DOHH2 (cell line): ENCODE measurements at regions not wholly inside any gene's neighbourhood (a gene's known extent, or its start where the extent isn't known, plus 50 kb on each side); places are given as distances from the start of the nearest gene placed in this dataset.

ENCODE experiments used
- H3F3A ChIP-seq: fragments of 200-600 bp; sonication (generic), shearing (Covaris generic); 2 replicates; pipeline ENCODE4 v1.6.0; 2016; ENCODE audit warnings: antibody characterized with exemption, mild to moderate bottlenecking; ENCODE audit not compliant: control insufficient read depth, insufficient read depth
- H3K27ac ChIP-seq: fragments of 200-600 bp; sonication (generic); 2 replicates; pipeline ENCODE4 v1.5.1; 2014; ENCODE audit warnings: low read depth, mild to moderate bottlenecking, low read length, moderate library complexity
- H3K27me3 ChIP-seq: fragments of 200-600 bp; sonication (generic); 2 replicates; pipeline ENCODE4 v1.6.1; 2014; ENCODE audit warnings: mild to moderate bottlenecking, low read length, mixed read lengths; ENCODE audit not compliant: control insufficient read depth
- H3K36me3 ChIP-seq: fragments of 200-600 bp; sonication (generic); 2 replicates; pipeline ENCODE4 v1.6.1; 2014; ENCODE audit warnings: mild to moderate bottlenecking, low read length, moderate library complexity, mixed read lengths; ENCODE audit not compliant: control insufficient read depth
- H3K4me1 ChIP-seq: fragments of 200-600 bp; sonication (generic); 2 replicates; pipeline ENCODE4 v1.6.1; 2014; ENCODE audit warnings: mild to moderate bottlenecking, low read length, mixed read lengths; ENCODE audit not compliant: control insufficient read depth
- H3K4me2 ChIP-seq: fragments of 200-600 bp; sonication (generic); 2 replicates; pipeline ENCODE4 v1.6.0; 2014; ENCODE audit warnings: mild to moderate bottlenecking, low read length, moderate library complexity
- H3K4me3 ChIP-seq: fragments of 200-600 bp; sonication (generic); 2 replicates; pipeline ENCODE4 v1.5.1; 2014; ENCODE audit warnings: mild to moderate bottlenecking, low read length, mixed read lengths
- H3K79me2 ChIP-seq: fragments of 200-600 bp; sonication (generic); 2 replicates; pipeline ENCODE4 v1.6.1; 2014; ENCODE audit warnings: mild to moderate bottlenecking, low read length, mixed read lengths; ENCODE audit not compliant: control insufficient read depth
- H3K9me2 ChIP-seq: fragments of 200-600 bp; sonication (generic); replicated peaks from 2 replicates; pipeline ENCODE4 v1.6.1; 2014; ENCODE audit warnings: mild to moderate bottlenecking, low read length, mixed read lengths; ENCODE audit not compliant: control insufficient read depth
- H3K9me3 ChIP-seq: fragments of 200-600 bp; sonication (generic); 2 replicates; pipeline ENCODE4 v1.6.1; 2014; ENCODE audit warnings: antibody characterized with exemption, low read length, mixed read lengths; ENCODE audit not compliant: control insufficient read depth, insufficient read depth
- H4K20me1 ChIP-seq: fragments of 200-600 bp; sonication (generic); 2 replicates; pipeline ENCODE4 v1.6.0; 2014; ENCODE audit warnings: low read depth, mild to moderate bottlenecking, antibody characterized with exemption, low read length, moderate library complexity; ENCODE audit not compliant: control insufficient read depth, insufficient read depth
- EZH2phosphoT487 ChIP-seq: fragments of 200-600 bp; sonication (generic); IDR thresholded peaks from 2 replicates; pipeline ENCODE4 v1.6.1; 2017; ENCODE audit warnings: borderline replicate concordance, mild to moderate bottlenecking, antibody characterized with exemption, low read length, moderate library complexity, mixed read lengths
- TF ChIP-seq, protein P1 (sequence below): fragments of 200-600 bp; sonication (generic); IDR thresholded peaks from one replicate; pipeline ENCODE4 v1.5.1; 2014; ENCODE audit warnings: antibody characterized with exemption, mild to moderate bottlenecking, low read depth, low read length; ENCODE audit not compliant: poor library complexity, severe bottlenecking

GRCh38 chr4:187865914-187866313 is 129.7 kb upstream of the ZFP42 start:
- no peak for TF ChIP-seq EZH2phosphoT487
- TF ChIP-seq, protein P1, sequence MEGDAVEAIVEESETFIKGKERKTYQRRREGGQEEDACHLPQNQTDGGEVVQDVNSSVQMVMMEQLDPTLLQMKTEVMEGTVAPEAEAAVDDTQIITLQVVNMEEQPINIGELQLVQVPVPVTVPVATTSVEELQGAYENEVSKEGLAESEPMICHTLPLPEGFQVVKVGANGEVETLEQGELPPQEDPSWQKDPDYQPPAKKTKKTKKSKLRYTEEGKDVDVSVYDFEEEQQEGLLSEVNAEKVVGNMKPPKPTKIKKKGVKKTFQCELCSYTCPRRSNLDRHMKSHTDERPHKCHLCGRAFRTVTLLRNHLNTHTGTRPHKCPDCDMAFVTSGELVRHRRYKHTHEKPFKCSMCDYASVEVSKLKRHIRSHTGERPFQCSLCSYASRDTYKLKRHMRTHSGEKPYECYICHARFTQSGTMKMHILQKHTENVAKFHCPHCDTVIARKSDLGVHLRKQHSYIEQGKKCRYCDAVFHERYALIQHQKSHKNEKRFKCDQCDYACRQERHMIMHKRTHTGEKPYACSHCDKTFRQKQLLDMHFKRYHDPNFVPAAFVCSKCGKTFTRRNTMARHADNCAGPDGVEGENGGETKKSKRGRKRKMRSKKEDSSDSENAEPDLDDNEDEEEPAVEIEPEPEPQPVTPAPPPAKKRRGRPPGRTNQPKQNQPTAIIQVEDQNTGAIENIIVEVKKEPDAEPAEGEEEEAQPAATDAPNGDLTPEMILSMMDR, result no peak
- Histone ChIP-seq H3K4me1 (no peaks in the 10 kb centered on the region), H3K4me3 (no peak overlapping the region), H3K27me3 (no peaks in the 10 kb centered on the region), H3K79me2 (no peaks in the 10 kb centered on the region), H3K36me3 (no peaks in the 10 kb centered on the region), H3K9me2 (no peaks in the 10 kb centered on the region), H3F3A (no peaks in the 10 kb centered on the region), H4K20me1 (no peaks in the 10 kb centered on the region), H3K9me3 (no peaks in the 10 kb centered on the region; the same call in 1 of the 2 replicates), H3K4me2 (no peak overlapping the region), H3K27ac (no peak overlapping the region)

- no peaks in the 10 kb centered on the region for H3K9me3 ChIP-seq
- H3K4me1 ChIP-seq, result no peaks in the 10 kb centered on the region
- no peaks in the 10 kb centered on the region for H3K36me3 ChIP-seq
- H3K4me2 ChIP-seq, result no peak overlapping the region
- H4K20me1 ChIP-seq, result no peaks in the 10 kb centered on the region
- no peaks in the 10 kb centered on the region for H3K27me3 ChIP-seq
- no peaks in the 10 kb centered on the region for H3K79me2 ChIP-seq
- no peaks in the 10 kb centered on the region for H3K9me2 ChIP-seq
- H3K4me3 ChIP-seq, result no peak overlapping the region
- H3F3A ChIP-seq, result no peaks in the 10 kb centered on the region
- TF ChIP-seq EZH2phosphoT487, result no peak
- TF ChIP-seq, protein P1, result no peak
- no peak overlapping the region for H3K27ac ChIP-seq
Measured at GRCh38 chr4:187883049-187883448, 112.5 kb upstream of the ZFP42 start.

- Histone ChIP-seq H3F3A (no peaks in the 10 kb centered on the region), H3K9me3 (no peaks in the 10 kb centered on the region), H3K4me2 (no peak overlapping the region), H3K27me3 (no peaks in the 10 kb centered on the region), H3K79me2 (no peaks in the 10 kb centered on the region), H3K27ac (no peak overlapping the region), H3K36me3 (no peaks in the 10 kb centered on the region), H3K9me2 (no peaks in the 10 kb centered on the region), H4K20me1 (no peaks in the 10 kb centered on the region), H3K4me1 (no peaks in the 10 kb centered on the region), H3K4me3 (no peak overlapping the region)
- TF ChIP-seq, protein P1, result no peak
- no peak for TF ChIP-seq EZH2phosphoT487
Measured at GRCh38 chr4:187883836-187884475, 111.6 kb upstream of the ZFP42 start.
